ENCODE measurements at regions not wholly inside any gene's neighbourhood (a gene's known extent, or its start where the extent isn't known, plus 50 kb on each side); places are given as distances from the start of the nearest gene placed in this dataset.

- TF ChIP-seq JUNB (IDR thresholded peaks at IDR 0.05; ENCODE audit: unreplicated experiment) (no peak), EZH2 (IDR thresholded peaks at IDR 0.05; ENCODE audit: low read depth, unreplicated experiment) (no peak), CREB1 (CRISPR knock-in tag; IDR thresholded peaks at IDR 0.05; ENCODE audit: low read depth) (no peak), POLR2AphosphoS5 (IDR thresholded peaks at IDR 0.05; ENCODE audit: low read depth) (no peak)
- TF ChIP-seq, protein P1, sequence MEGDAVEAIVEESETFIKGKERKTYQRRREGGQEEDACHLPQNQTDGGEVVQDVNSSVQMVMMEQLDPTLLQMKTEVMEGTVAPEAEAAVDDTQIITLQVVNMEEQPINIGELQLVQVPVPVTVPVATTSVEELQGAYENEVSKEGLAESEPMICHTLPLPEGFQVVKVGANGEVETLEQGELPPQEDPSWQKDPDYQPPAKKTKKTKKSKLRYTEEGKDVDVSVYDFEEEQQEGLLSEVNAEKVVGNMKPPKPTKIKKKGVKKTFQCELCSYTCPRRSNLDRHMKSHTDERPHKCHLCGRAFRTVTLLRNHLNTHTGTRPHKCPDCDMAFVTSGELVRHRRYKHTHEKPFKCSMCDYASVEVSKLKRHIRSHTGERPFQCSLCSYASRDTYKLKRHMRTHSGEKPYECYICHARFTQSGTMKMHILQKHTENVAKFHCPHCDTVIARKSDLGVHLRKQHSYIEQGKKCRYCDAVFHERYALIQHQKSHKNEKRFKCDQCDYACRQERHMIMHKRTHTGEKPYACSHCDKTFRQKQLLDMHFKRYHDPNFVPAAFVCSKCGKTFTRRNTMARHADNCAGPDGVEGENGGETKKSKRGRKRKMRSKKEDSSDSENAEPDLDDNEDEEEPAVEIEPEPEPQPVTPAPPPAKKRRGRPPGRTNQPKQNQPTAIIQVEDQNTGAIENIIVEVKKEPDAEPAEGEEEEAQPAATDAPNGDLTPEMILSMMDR (conservative IDR thresholded peaks at IDR 0.05; ENCODE audit: low read depth in 2 of 2) = no peak
- TF ChIP-seq, protein P2, sequence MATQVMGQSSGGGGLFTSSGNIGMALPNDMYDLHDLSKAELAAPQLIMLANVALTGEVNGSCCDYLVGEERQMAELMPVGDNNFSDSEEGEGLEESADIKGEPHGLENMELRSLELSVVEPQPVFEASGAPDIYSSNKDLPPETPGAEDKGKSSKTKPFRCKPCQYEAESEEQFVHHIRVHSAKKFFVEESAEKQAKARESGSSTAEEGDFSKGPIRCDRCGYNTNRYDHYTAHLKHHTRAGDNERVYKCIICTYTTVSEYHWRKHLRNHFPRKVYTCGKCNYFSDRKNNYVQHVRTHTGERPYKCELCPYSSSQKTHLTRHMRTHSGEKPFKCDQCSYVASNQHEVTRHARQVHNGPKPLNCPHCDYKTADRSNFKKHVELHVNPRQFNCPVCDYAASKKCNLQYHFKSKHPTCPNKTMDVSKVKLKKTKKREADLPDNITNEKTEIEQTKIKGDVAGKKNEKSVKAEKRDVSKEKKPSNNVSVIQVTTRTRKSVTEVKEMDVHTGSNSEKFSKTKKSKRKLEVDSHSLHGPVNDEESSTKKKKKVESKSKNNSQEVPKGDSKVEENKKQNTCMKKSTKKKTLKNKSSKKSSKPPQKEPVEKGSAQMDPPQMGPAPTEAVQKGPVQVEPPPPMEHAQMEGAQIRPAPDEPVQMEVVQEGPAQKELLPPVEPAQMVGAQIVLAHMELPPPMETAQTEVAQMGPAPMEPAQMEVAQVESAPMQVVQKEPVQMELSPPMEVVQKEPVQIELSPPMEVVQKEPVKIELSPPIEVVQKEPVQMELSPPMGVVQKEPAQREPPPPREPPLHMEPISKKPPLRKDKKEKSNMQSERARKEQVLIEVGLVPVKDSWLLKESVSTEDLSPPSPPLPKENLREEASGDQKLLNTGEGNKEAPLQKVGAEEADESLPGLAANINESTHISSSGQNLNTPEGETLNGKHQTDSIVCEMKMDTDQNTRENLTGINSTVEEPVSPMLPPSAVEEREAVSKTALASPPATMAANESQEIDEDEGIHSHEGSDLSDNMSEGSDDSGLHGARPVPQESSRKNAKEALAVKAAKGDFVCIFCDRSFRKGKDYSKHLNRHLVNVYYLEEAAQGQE (IDR thresholded peaks at IDR 0.05; ENCODE audit: unreplicated experiment) = no peak
Observed at GRCh38 chr11:92409355-92409754, 184.7 kb downstream of the FAT3 start.

Data from GM23338 (cell line).